PC-3 (cell line): ENCODE measurements at regions not wholly inside any gene's neighbourhood (a gene's known extent, or its start where the extent isn't known, plus 50 kb on each side); places are given as distances from the start of the nearest gene placed in this dataset.

ENCODE experiments used
- EZH2 ChIP-seq: fragments of 300-600 bp; sonication (generic); IDR thresholded peaks from one replicate; pipeline ENCODE4 v1.6.1; 2017; ENCODE audit warnings: antibody characterized with exemption, mild to moderate bottlenecking, low read length; ENCODE audit not compliant: unreplicated experiment
- EZH2phosphoT487 ChIP-seq: fragments of 300-600 bp; sonication (generic); IDR thresholded peaks from 2 replicates; pipeline ENCODE4 v1.6.1; 2018; ENCODE audit warnings: mild to moderate bottlenecking, antibody characterized with exemption, low read length, borderline replicate concordance
- TF ChIP-seq, protein P1 (sequence below): fragments of 300-600 bp; sonication (generic); conservative IDR thresholded peaks from 2 replicates; pipeline ENCODE4 v1.5.1; 2017; ENCODE audit warnings: antibody characterized with exemption, low read depth, mild to moderate bottlenecking, low read length

DNA sequence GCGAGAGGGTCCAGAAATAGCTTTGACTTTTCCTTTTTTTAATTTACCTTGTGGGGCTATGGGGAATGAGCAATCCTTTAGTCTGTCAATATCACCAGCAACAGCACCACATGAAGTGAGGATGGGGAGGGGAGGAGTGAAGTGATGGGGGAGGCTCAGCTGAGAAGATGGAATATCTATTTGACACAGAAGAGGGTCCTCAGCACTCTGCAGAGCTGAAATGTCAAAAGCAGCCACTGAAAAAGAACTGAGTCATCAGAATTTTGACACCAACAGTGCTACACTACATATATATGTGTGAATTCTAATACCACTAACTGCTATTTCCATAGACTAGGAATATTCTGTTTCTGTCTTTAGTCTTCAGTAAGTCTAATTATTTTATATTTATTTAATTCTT is 427.0 kb upstream of the PBX1 start:
- TF ChIP-seq, protein P1, sequence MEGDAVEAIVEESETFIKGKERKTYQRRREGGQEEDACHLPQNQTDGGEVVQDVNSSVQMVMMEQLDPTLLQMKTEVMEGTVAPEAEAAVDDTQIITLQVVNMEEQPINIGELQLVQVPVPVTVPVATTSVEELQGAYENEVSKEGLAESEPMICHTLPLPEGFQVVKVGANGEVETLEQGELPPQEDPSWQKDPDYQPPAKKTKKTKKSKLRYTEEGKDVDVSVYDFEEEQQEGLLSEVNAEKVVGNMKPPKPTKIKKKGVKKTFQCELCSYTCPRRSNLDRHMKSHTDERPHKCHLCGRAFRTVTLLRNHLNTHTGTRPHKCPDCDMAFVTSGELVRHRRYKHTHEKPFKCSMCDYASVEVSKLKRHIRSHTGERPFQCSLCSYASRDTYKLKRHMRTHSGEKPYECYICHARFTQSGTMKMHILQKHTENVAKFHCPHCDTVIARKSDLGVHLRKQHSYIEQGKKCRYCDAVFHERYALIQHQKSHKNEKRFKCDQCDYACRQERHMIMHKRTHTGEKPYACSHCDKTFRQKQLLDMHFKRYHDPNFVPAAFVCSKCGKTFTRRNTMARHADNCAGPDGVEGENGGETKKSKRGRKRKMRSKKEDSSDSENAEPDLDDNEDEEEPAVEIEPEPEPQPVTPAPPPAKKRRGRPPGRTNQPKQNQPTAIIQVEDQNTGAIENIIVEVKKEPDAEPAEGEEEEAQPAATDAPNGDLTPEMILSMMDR: no peak
- TF ChIP-seq EZH2phosphoT487 (no peak), EZH2 (no peak)
